GM12864 (cell line): ENCODE measurements at regions not wholly inside any gene's neighbourhood (a gene's known extent, or its start where the extent isn't known, plus 50 kb on each side); places are given as distances from the start of the nearest gene placed in this dataset.

Experiments used
- DNase-seq: peaks from one replicate; pipeline ENCODE4 v3.0.0-alpha.2; 2011; ENCODE audit warnings: low read depth
- H3K4me3 ChIP-seq: 2 replicates; pipeline ENCODE4 v1.5.1; 2011; ENCODE audit warnings: mild to moderate bottlenecking, low read depth, low read length, control low read depth
- TF ChIP-seq, protein P1 (sequence below): IDR thresholded peaks from 2 replicates; pipeline ENCODE4 v1.5.1; 2011; ENCODE audit warnings: low read depth, mild to moderate bottlenecking, moderate library complexity, low read length, control low read depth, inconsistent platforms; ENCODE audit errors: missing control alignments

DNA sequence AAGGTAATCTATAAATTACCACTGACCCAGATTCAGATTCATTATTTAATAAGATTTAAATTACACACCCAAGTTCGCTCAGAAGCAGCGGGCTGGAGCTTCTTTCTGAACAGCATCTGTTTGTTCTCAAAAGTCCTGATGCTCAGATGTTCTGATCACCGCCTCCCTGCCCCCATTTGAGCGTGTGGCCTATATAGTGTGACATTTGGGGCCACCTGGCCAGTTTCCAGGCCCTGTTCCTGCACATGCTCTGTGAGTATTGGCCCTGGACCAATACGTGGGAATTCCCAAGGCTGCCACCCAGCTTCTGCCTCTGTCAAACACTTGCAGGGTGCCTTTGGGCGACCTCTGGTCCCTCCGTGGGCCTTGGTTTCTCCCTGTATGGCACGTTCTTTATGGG is 228.8 kb downstream of the TFAP2C start:
- no peak for DNase-seq
- H3K4me3 ChIP-seq, result no peak overlapping the region
- TF ChIP-seq, protein P1, sequence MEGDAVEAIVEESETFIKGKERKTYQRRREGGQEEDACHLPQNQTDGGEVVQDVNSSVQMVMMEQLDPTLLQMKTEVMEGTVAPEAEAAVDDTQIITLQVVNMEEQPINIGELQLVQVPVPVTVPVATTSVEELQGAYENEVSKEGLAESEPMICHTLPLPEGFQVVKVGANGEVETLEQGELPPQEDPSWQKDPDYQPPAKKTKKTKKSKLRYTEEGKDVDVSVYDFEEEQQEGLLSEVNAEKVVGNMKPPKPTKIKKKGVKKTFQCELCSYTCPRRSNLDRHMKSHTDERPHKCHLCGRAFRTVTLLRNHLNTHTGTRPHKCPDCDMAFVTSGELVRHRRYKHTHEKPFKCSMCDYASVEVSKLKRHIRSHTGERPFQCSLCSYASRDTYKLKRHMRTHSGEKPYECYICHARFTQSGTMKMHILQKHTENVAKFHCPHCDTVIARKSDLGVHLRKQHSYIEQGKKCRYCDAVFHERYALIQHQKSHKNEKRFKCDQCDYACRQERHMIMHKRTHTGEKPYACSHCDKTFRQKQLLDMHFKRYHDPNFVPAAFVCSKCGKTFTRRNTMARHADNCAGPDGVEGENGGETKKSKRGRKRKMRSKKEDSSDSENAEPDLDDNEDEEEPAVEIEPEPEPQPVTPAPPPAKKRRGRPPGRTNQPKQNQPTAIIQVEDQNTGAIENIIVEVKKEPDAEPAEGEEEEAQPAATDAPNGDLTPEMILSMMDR, result no peak

DNA sequence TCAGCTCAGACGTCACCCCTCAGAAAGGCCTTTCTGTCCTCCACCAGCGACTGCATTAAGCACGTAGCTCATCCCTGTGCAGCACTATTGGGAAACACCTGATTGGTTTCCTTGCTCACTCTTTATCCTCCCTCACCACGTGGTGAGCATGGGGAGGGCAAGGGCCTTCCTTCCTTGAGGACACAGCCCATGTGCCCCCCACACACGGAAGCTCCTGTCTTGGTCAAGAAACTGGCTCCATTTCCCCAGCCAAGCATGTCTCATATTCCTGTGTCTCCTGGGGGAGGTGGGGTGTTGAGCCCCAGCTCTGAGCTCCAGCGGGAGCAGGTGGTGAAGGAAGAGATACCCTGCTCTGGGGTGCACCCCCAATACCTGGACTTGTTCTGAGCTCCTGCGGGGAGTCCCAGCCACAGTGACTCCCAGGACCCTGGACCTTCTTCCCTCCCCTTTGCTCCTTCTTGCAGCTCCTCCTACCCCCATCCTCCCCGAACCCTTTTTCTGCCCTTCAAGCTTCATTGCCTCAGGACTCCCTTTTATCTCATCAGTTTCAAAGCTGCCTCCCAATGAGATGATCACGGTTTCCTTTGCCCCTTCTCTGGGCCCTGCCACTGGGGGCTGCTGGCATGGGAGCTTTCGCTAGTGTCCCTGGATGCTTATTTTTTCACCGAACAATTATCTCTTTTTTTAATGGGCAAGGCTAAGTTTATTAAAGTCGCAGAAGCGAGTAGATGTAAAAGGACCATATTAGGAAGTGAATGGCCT is 230.1 kb downstream of the TFAP2C start:
- TF ChIP-seq, protein P1, result no peak
- no peak overlapping the region for H3K4me3 ChIP-seq
- DNase-seq, result no peak

DNA sequence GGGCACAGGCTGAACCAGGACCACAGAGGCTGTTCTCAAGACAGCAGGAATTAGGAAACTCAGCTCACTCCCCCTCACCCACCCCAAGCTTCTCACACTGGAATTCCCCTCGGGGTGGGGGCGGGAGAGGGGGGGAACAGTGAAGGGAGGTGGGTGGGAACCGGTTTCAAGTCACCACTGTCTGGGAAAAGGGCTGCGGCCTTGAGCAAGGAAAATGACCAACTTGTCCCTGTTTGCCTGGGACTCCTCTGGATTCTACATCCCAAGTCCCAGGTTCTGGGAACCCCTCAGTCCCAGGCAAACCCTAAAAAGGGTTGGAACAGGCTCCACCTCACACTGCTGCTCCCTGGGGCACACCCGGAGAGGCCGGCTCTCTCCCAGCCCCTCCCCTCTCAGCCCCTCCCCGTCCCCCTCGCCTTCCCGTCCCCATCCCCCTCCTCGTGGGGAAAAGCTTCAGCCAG is 230.7 kb downstream of the TFAP2C start:
- TF ChIP-seq, protein P1, result no peak
- H3K4me3 ChIP-seq, result no peak overlapping the region
- no peak for DNase-seq

DNA sequence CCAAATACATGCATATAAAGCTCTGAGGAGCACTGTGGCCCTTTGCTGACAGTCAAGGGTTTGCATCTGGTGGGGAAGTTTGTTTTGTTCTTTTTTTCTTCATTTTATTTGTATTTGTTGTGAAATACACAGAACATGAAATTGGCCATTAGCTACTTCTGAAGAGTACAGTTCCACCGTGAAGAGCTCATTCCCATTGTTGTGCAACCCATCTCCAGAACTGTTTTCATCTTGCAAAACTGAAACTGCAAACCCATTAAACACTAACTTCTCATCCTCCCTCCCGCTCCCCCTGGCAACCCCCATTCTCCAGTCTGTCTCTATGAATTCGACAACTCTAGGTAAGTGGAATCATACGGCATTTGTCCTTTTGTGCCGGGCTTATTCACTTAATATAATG is 231.3 kb downstream of the TFAP2C start:
- H3K4me3 ChIP-seq, result no peak overlapping the region
- TF ChIP-seq, protein P1, result no peak
- no peak for DNase-seq

DNA sequence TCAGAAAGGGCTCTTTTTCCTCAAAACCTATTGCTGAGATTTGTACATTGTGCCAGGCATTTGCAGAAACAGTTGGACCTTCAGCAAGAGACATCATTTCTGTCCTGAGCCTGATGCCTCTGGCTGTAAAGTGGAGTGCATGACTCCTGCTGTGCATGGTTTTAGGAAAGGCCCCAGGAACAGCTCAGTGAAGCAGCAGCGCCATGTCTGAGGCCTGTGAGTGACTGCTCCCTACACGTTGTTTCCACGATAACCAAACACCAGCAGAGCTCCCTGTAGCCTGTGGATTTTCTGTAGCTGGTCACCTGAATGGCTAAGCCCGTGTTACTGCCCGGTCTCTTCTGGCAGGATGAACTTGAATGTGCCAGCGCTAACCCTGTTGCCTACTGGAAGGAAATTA is 232.5 kb downstream of the TFAP2C start:
- TF ChIP-seq, protein P1, result no peak
- H3K4me3 ChIP-seq, result no peak overlapping the region
- no peak for DNase-seq

DNA sequence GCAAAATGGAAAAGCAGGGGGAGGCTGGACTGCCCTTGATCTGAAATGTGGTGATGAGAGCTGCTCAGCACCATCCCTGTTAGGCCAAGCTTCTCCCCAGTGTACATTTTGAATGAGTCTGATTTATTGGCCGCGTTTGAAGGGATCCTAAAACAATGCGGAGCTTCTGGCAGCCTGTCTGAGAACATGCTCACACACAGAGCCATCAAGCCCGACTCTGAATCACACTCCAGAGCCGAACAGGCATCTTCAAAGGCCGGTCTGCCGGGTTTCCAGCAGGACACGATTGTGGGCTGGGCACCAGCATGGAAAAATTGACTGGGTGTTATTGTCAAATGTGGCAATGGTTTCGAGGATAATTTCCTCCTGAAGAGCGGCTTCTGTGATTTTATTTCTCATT is 235.9 kb downstream of the TFAP2C start:
- no peak for DNase-seq
- no peak overlapping the region for H3K4me3 ChIP-seq
- TF ChIP-seq, protein P1, result no peak

DNA sequence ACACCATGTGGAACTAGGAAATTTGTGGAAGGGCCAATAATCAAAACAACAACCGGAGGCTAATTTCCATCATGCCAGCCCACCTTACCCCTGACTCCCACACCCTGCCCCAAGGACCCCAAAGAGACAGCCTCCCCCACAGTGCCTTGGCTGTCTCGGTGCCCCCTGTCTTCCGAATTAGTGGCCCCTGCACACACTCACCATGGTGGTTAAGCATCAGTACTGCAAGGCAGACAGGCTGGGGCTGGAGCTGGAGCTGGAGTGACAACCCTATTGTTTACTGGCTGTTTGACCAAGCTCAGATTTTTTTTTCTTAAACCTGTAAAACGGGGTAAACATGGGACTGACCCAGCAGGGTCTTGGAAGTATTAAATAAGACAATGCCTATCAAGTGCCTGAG is 238.0 kb downstream of the TFAP2C start:
- no peak overlapping the region for H3K4me3 ChIP-seq
- TF ChIP-seq, protein P1, result no peak
- DNase-seq, result no peak
